PC-3 (cell line): ENCODE measurements at regions not wholly inside any gene's neighbourhood (a gene's known extent, or its start where the extent isn't known, plus 50 kb on each side); places are given as distances from the start of the nearest gene placed in this dataset.

Source experiments
- ATAC-seq: fragments of 200-7000 bp; cut with Tn5 transposase; 2 replicates; pipeline ENCODE4 v1.9.1; 2020; ENCODE audit warnings: mild to moderate bottlenecking, moderate library complexity
- BruUV-seq: library from RNA; stranded (reverse); fragments of 400-500 nt; replicated peaks from 2 replicates; lab custom pipeline; 2021; lab: Mats Ljungman, UMichigan
- CTCF ChIA-PET: fragments of 300-600 bp; sonication (Branson Sonifier 250); formaldehyde crosslinking; loops from one replicate; lab custom pipeline; 2022; ENCODE audit warnings: antibody characterized with exemption; lab: Charles Lee
- POLR2A ChIA-PET: fragments of 300-600 bp; sonication (Branson Sonifier 250); formaldehyde crosslinking; loops from one replicate; lab custom pipeline; 2022; ENCODE audit warnings: antibody characterized with exemption; ENCODE audit not compliant: unreplicated experiment; lab: Charles Lee
- DNase-seq: peaks from one replicate; pipeline ENCODE4 v3.0.0-alpha.2; 2015
- H2AFZ ChIP-seq: fragments of 300-600 bp; sonication (generic); 2 replicates; pipeline ENCODE4 v1.6.0; 2016; ENCODE audit warnings: antibody characterized with exemption, low read length
- H3F3A ChIP-seq: fragments of 300-600 bp; sonication (generic); one replicate; pipeline ENCODE4 v1.6.0; 2017; ENCODE audit warnings: antibody characterized with exemption, low read length, control low read depth, mild to moderate bottlenecking; ENCODE audit not compliant: unreplicated experiment
- H3K27ac ChIP-seq: fragments of 300-600 bp; sonication (generic); 2 replicates; pipeline ENCODE4 v1.5.1; 2016; ENCODE audit warnings: mild to moderate bottlenecking, low read length
- H3K27me3 ChIP-seq: fragments of 300-600 bp; sonication (generic); 2 replicates; pipeline ENCODE4 v1.6.1; 2016; ENCODE audit warnings: low read length, mixed read lengths
- H3K36me3 ChIP-seq: fragments of 300-600 bp; sonication (generic); 2 replicates; pipeline ENCODE4 v1.6.1; 2016; ENCODE audit warnings: low read depth, mixed run types, low read length, mixed read lengths
- H3K4me1 ChIP-seq: fragments of 300-600 bp; sonication (generic); 2 replicates; pipeline ENCODE4 v1.5.1; 2016; ENCODE audit warnings: low read length; ENCODE audit not compliant: insufficient read depth
- H3K4me2 ChIP-seq: fragments of 300-600 bp; sonication (generic); 2 replicates; pipeline ENCODE4 v1.6.0; 2016; ENCODE audit warnings: low read length
- H3K4me3 ChIP-seq: fragments of 300-600 bp; sonication (generic); 2 replicates; pipeline ENCODE4 v1.5.1; 2016; ENCODE audit warnings: mild to moderate bottlenecking, low read length, mixed read lengths
- H3K79me2 ChIP-seq: fragments of 300-600 bp; sonication (generic); 2 replicates; pipeline ENCODE4 v1.6.1; 2017; ENCODE audit warnings: low read length, mixed read lengths
- H3K9ac ChIP-seq: fragments of 300-600 bp; sonication (generic); 2 replicates; pipeline ENCODE4 v1.6.0; 2016; ENCODE audit warnings: mild to moderate bottlenecking, low read length
- H3K9me2 ChIP-seq: fragments of 300-600 bp; sonication (generic); replicated peaks from 2 replicates; pipeline ENCODE4 v1.6.1; 2016; ENCODE audit warnings: mixed run types, low read length, mixed read lengths
- H3K9me3 ChIP-seq: fragments of 300-600 bp; sonication (generic); 2 replicates; pipeline ENCODE4 v1.6.1; 2016; ENCODE audit warnings: low read length, mixed read lengths
- H4K20me1 ChIP-seq: fragments of 300-600 bp; sonication (generic); 2 replicates; pipeline ENCODE4 v1.6.1; 2016; ENCODE audit warnings: low read length, mixed read lengths
- CTCF ChIP-seq: fragments of 300-600 bp; sonication (generic); conservative IDR thresholded peaks from 2 replicates; pipeline ENCODE4 v1.5.1; 2017; ENCODE audit warnings: antibody characterized with exemption, low read depth, mild to moderate bottlenecking, low read length
- EZH2 ChIP-seq: fragments of 300-600 bp; sonication (generic); IDR thresholded peaks from one replicate; pipeline ENCODE4 v1.6.1; 2017; ENCODE audit warnings: antibody characterized with exemption, mild to moderate bottlenecking, low read length; ENCODE audit not compliant: unreplicated experiment
- EZH2phosphoT487 ChIP-seq: fragments of 300-600 bp; sonication (generic); IDR thresholded peaks from 2 replicates; pipeline ENCODE4 v1.6.1; 2018; ENCODE audit warnings: mild to moderate bottlenecking, antibody characterized with exemption, low read length, borderline replicate concordance
- intact Hi-C: fragments of 100-400 bp; cut with micrococcal nuclease; formaldehyde crosslinking; loops from 2 replicates; pipeline ENCODE4 v1.9.0; 2023

- intact Hi-C loops = no loop called here
- no peak overlapping the region for H3K4me2 ChIP-seq
- no peaks in the 10 kb centered on the region for H3F3A ChIP-seq
- no peaks in the 10 kb centered on the region for H4K20me1 ChIP-seq
- H3K4me3 ChIP-seq = no peak overlapping the region
- TF ChIP-seq EZH2phosphoT487 (no peak), CTCF (no peak), EZH2 (no peak)
- H3K27me3 ChIP-seq = no peaks in the 10 kb centered on the region
- H2AFZ ChIP-seq = no peak overlapping the region
- ATAC-seq = no peak
- ChIA-PET POLR2A (no interaction called here), CTCF (no interaction called here)
- no peaks in the 10 kb centered on the region for H3K4me1 ChIP-seq
- H3K9me2 ChIP-seq = no peaks in the 10 kb centered on the region
- H3K27ac ChIP-seq = no peak overlapping the region
- no peaks in the 10 kb centered on the region for H3K36me3 ChIP-seq
- no peak for DNase-seq
- no peaks in the 10 kb centered on the region for H3K79me2 ChIP-seq
- BruUV-seq = no TSS peak
- H3K9me3 ChIP-seq = no peaks in the 10 kb centered on the region
- no peak overlapping the region for H3K9ac ChIP-seq
These were observed 552.9 kb upstream of the CAMK1G start for GRCh38 chr1:209030454-209031167.

GRCh38 chr1:209037064-209037463 lies 546.5 kb upstream of the CAMK1G start:
- no TSS peak for BruUV-seq
- Histone ChIP-seq H3K79me2 (no peaks in the 10 kb centered on the region), H3K27ac (no peak overlapping the region), H3K9ac (no peak overlapping the region), H3K4me2 (no peak overlapping the region), H4K20me1 (no peaks in the 10 kb centered on the region), H3K36me3 (no peaks in the 10 kb centered on the region), H3K4me3 (no peak overlapping the region), H3K9me2 (no peaks in the 10 kb centered on the region), H3F3A (peaks cover 11% of the 10 kb centered on the region), H3K9me3 (no peaks in the 10 kb centered on the region), H3K27me3 (no peaks in the 10 kb centered on the region), H3K4me1 (peaks cover 35% of the 10 kb centered on the region), H2AFZ (no peak overlapping the region)
- CTCF ChIA-PET = no interaction called here
- ATAC-seq (no peak), DNase-seq (no peak)
- intact Hi-C loops = no loop called here
- POLR2A ChIA-PET = no interaction called here
- no peak for TF ChIP-seq EZH2
- TF ChIP-seq CTCF = no peak
- no peak for TF ChIP-seq EZH2phosphoT487

- TF ChIP-seq EZH2phosphoT487 (no peak), CTCF (no peak), EZH2 (no peak)
- H4K20me1 ChIP-seq = no peaks in the 10 kb centered on the region
- no peak overlapping the region for H3K4me3 ChIP-seq
- ATAC-seq (no peak), DNase-seq (peak; percentile 35)
- H3F3A ChIP-seq = peaks cover 11% of the 10 kb centered on the region
- H3K27me3 ChIP-seq = no peaks in the 10 kb centered on the region
- no TSS peak for BruUV-seq
- intact Hi-C loops = no loop called here
- H3K36me3 ChIP-seq = no peaks in the 10 kb centered on the region
- no peak overlapping the region for H3K9ac ChIP-seq
- ChIA-PET POLR2A (no interaction called here), CTCF (no interaction called here)
- peaks cover 35% of the 10 kb centered on the region for H3K4me1 ChIP-seq
- no peak overlapping the region for H2AFZ ChIP-seq
- H3K27ac ChIP-seq = peak overlapping the region; percentile 86
- peak overlapping the region; percentile 66 for H3K4me2 ChIP-seq
- no peaks in the 10 kb centered on the region for H3K9me2 ChIP-seq
- H3K79me2 ChIP-seq = no peaks in the 10 kb centered on the region
- no peaks in the 10 kb centered on the region for H3K9me3 ChIP-seq
These were observed 545.2 kb upstream of the CAMK1G start for GRCh38 chr1:209038316-209038715.
